Esophagus mucosa (tissue), 1 donor: ENCODE measurements at regions not wholly inside any gene's neighbourhood (a gene's known extent, or its start where the extent isn't known, plus 50 kb on each side); places are given as distances from the start of the nearest gene placed in this dataset.
"Not testable (repeated sequence)": the region's sequence is repeated elsewhere in the genome, so short reads cannot be mapped to it uniquely, and the experiment has no call there.

Experiments
- ATAC-seq: fragments of 200-7000 bp; cut with Tn5 transposase; one replicate; pipeline ENCODE4 v1.9.1; 2020
- donor health status: DM: yes; HTN: yes; CAD: no.

- ATAC-seq = not testable (repeated sequence)
These were observed 225.6 kb upstream of the EDNRA start for GRCh38 chr4:147255268-147255667.

- ATAC-seq = not testable (repeated sequence)
These were observed 221.6 kb upstream of the EDNRA start for GRCh38 chr4:147259271-147259670.

DNA sequence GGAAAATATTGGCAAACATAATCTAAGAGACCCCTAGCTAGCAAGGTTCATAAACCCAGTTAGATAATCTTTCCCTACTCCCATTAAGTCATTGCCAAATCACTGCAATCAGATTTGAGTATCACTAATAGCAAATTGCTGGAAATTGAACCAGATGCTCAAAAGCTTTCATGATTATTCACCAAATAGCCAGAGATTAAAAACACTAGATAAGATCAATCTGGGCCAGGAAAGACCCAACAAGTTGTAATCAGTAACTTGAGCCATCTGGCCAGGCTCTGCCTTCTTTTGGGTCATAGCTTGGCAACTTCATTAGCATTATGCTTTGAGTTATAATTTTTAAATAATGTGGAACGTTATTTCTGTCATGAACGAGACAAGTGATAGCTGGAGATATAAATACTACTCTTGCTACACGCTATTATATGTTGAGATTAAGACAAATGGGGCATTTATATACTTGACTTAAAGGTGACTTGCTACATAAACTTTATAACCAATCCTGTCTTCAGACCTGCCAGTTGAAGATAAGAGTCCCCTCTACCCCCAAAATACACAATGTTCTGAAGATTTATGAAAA lies 196.6 kb upstream of the EDNRA start:
- ATAC-seq = no peak

GRCh38 chr4:147284935-147285334 lies 196.0 kb upstream of the EDNRA start:
- no peak for ATAC-seq

- no peak for ATAC-seq
These were observed 195.1 kb upstream of the EDNRA start for GRCh38 chr4:147285751-147286150.

DNA sequence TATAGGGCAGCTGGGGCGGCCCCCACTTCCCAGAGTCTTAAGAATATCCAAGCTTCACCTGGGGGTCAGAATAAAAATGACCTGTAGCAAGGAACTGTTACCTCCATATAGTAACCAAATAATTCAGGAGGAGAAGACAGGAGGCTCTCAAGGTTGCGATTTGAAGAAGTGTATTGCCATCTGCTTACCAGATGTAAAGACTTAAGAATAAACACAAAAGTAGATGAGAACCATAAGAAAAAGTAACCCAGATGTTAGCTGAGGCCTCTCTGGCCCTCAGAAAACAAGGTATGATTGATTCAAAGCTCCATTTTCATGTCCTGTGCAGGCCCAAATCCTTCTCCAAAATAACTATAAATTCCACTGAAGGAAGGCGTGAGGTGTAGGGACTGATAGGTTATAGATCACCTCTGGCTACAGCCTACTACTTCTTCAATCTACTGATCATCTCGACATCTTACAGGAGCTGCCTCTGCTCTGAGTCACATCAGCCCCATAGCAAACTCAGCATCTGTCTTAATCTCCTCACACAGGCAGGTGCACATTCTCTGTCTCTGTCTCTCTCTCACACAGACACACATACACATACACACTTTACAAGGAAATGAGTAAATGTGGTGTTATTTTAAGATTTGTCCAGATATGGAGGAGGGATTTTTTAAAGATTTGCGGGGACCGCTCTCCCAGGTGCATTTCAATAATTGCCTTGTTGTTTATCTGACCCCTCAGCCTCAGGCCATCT lies 193.9 kb upstream of the EDNRA start:
- peak; percentile 72 for ATAC-seq

- ATAC-seq = peak; percentile 43
These were observed 193.4 kb upstream of the EDNRA start for GRCh38 chr4:147287588-147287890.

GRCh38 chr4:147288512-147288911 lies 192.4 kb upstream of the EDNRA start:
- no peak for ATAC-seq

- peak; percentile 56 for ATAC-seq
These were observed 191.7 kb upstream of the EDNRA start for GRCh38 chr4:147289181-147289580.

- peak; percentile 64 for ATAC-seq
These were observed 188.1 kb upstream of the EDNRA start for GRCh38 chr4:147292604-147293313.

DNA sequence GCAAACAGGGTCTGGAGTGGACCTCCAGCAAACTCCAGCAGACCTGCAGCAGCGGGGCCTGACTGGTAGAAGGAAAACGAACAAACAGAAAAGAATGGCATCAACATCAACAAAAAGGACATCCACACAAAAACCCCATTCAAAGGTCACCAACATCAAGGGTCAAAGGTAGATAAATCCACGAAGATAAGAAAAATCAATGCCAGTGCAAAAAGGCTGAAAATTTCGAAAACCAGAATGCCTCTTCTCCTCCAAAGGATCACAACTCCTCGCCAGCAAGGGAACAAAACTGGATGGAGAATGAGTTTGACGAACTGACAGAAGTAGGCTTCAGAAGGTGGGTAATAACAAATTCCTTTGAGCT lies 187.6 kb upstream of the EDNRA start:
- ATAC-seq = not testable (repeated sequence)

DNA sequence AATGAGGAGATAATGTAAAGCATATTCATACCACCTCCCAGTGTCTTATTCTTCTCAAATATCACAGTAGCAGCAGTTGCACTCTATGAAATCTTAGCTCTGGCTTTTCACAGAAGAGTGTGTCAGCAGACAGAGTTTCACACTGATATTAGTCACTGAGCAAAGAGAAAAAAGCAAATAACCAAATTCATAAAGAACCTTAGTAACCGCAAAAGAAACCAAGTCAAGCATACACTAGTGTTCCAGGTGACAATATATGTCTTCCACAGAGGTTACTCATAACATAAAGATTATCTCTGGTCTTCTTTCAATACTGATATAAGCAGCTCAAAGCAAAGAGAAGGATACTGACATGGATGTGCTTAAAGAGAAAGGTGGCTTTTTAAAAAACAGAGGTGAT lies 181.7 kb upstream of the EDNRA start:
- peak; percentile 49 for ATAC-seq

DNA sequence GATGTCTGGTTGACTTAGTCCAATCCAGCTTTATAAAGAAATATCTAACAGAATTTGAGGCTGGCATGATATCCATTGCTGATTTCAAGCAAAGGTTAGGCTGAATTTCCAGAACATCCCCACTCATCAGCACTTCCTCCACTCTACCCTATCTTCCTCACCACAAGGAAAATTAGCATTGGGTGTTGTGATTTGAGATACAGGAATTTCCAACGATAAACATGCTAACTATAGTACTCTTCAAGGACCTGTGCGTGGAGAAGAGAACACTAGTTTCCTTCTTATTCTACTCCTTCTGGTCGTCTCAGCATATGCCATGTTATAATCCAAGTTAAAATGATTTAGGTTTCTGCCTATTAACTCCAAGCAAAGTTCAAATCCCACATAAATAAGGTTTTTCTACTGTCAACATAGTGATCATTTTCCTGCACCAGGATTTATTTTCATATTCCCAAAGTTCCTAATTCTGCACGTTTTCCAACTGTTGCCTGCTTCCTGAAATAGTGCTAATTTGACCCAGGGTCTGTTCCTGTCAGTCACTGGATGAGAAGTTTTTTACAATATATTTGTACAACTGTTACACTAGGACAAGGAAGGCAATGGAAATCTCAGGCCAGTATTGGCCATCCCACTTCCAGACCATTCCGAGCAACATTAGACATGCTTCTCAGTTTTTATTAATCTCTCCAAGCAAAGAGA lies 177.6 kb upstream of the EDNRA start:
- ATAC-seq = no peak

GRCh38 chr4:147303873-147304229 lies 177.0 kb upstream of the EDNRA start:
- no peak for ATAC-seq

DNA sequence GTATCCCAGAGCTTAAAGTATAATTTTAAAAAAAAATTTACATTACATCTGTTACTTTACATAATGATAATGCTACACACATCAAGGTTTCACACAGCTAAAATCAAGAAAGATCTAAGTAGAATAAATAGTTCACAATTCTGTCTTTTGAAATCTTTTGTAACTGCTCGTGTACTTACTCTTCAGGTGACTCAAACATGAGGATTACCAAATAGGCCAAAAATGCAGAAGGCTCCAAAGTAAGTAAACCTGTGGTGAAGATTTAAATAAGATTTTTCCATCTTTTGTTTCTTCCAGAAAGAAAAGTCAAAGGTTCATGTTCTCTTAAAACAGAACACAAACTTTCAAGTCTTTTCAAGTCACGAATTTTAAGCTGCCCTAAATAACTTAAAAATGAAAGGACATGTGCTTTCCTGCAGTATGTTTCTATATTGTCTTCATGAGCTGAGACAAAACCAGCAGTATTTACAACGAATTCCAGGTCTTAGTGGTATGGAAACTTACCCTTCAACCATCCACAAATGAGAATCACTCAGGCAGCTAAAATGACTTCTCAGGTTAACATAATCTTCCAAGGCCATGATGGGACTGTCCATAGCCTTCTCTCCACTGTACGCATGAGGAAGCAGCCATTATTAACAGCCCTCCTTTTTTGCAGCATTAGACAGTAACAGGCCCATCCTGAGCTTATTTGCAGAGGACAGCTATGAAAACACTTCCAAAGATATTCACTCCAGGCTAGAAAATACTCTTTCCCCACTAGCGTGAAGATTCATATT lies 172.8 kb upstream of the EDNRA start:
- no peak for ATAC-seq

DNA sequence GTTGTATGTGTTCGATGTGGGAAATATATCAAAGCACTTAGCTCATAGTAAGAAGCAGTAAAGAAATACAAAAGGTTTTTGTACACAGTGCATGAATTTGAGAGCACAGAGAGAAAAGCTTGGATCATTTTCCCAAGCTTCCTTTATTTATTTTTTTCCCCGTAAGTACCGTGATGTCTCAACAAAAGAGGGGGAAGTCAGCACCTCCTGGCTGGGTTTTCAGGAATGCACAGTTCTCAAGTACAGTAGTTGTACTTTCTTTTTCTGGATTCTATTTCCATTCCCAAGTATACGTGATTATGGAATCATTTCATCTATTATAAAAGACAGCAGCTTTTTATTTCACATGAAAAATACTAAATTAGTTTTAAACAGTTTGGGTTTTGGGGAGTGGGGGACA lies 171.5 kb upstream of the EDNRA start:
- no peak for ATAC-seq

- ATAC-seq = no peak
These were observed 170.6 kb upstream of the EDNRA start for GRCh38 chr4:147310312-147310711.

- ATAC-seq = no peak
These were observed 168.9 kb upstream of the EDNRA start for GRCh38 chr4:147311956-147312355.

DNA sequence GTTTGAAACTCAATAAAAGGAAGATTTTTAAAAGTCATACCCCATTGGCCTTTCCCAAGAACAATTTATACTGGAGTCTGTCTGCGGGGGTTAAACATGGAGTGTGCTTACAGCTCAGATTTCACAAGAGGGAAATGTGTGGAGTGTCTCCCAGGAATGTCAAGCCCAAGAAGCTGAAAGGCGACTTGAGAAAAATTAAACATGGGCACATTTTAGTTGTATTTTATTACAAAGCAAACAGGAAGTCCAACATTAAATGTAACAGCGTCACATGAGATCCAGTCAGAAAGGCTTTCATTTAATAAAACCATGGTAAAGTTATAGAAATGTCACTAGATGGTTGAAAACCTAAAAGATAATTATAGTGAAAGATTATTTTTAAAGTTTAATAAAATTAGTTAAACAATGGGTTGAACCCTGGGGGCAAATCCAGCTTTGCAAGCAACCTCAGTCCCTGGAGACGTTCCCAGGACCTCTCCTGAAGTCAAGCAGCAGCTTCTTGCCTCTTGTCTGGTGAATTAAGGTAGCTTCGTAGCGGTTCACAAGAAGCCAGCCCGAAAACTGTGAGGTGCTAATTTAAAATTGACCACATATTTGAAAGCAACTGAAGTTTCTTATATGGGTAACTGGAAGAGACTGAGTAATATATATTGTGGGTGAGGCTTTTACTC lies 168.4 kb upstream of the EDNRA start:
- no peak for ATAC-seq

GRCh38 chr4:147313108-147313507 lies 167.8 kb upstream of the EDNRA start:
- ATAC-seq = no peak

DNA sequence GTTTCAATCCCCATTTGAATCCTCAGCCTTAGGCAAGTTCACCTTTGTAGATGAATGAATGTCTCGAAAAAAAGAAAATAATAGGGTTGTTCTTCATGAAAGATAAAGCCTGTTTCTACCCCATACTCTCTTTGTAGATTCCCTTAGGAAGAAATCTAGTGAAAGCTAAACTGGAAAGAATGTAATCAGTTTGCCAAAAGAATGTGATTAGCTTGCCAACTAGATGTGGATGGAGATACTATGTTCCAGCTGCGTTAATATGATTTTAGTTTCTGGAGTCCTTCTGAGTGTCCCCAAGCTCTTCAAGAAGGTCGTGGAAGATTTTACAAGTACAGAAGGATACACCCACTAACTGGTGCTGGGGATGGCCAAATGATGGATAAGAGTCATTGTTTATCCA lies 162.3 kb upstream of the EDNRA start:
- no peak for ATAC-seq

- ATAC-seq = no peak
These were observed 155.3 kb upstream of the EDNRA start for GRCh38 chr4:147325571-147325981.
